Endothelial cell of umbilical vein (primary cell): ENCODE measurements at regions not wholly inside any gene's neighbourhood (a gene's known extent, or its start where the extent isn't known, plus 50 kb on each side); places are given as distances from the start of the nearest gene placed in this dataset.

Source experiments
- CTCF ChIP-seq, 2 donors: IDR thresholded peaks; 1 replicate in 1 of 2; 2 replicates in 1 of 2; pipeline ENCODE4 v1.5.1; 2011; ENCODE audit warnings: low read length in 2 of 2, mild to moderate bottlenecking in 2 of 2, moderate library complexity in 2 of 2, control low read depth in 1 of 2, inconsistent platforms in 1 of 2, low read depth in 1 of 2; ENCODE audit not compliant: insufficient read depth in 1 of 2; ENCODE audit errors: extremely low read depth in 1 of 2
- EZH2 ChIP-seq: IDR thresholded peaks from 2 replicates; pipeline ENCODE4 v1.6.1; 2012; ENCODE audit warnings: borderline replicate concordance, low read depth, mild to moderate bottlenecking, moderate library complexity, low read length, inconsistent platforms; ENCODE audit not compliant: severe bottlenecking
- FOS ChIP-seq: IDR thresholded peaks from 2 replicates; pipeline ENCODE4 v1.6.1; 2011; ENCODE audit warnings: mild to moderate bottlenecking, low read length, moderate library complexity, borderline replicate concordance; ENCODE audit not compliant: insufficient read depth
- GATA2 ChIP-seq: IDR thresholded peaks from 2 replicates; pipeline ENCODE4 v1.7.0; 2011; ENCODE audit warnings: low read depth, mild to moderate bottlenecking, moderate library complexity, mixed read lengths, low read length; ENCODE audit not compliant: insufficient read length, insufficient read depth
- JUN ChIP-seq: IDR thresholded peaks from 2 replicates; pipeline ENCODE4 v1.6.1; 2011; ENCODE audit warnings: borderline replicate concordance, low read depth; ENCODE audit not compliant: insufficient read length, insufficient read depth
- MAX ChIP-seq: IDR thresholded peaks from 2 replicates; pipeline ENCODE4 v1.6.1; 2011; ENCODE audit not compliant: insufficient read depth, insufficient read length
- MYC ChIP-seq: IDR thresholded peaks from one replicate; pipeline ENCODE4 v1.6.1; 2011; ENCODE audit warnings: mild to moderate bottlenecking, low read depth, low read length
- POLR2A ChIP-seq: IDR thresholded peaks from 2 replicates; pipeline ENCODE4 v1.6.1; 2012; ENCODE audit warnings: low read depth, mild to moderate bottlenecking, control low read depth, low read length
- POLR2AphosphoS5 ChIP-seq: IDR thresholded peaks from 2 replicates; pipeline ENCODE4 v1.6.1; 2012; ENCODE audit warnings: low read depth, mild to moderate bottlenecking, control low read depth, low read length, moderate library complexity; ENCODE audit not compliant: insufficient read depth

GRCh38 chr4:148857973-148858534 is 415.8 kb upstream of the NR3C2 start:
- TF ChIP-seq POLR2A: no peak
- no peak for TF ChIP-seq POLR2AphosphoS5
- TF ChIP-seq CTCF (IDR thresholded peaks at IDR 0.05; ENCODE audit: extremely low read depth in 1 of 2, insufficient read depth in 1 of 2, low read depth in 1 of 2, low read length in 2 of 2): no peak
- TF ChIP-seq EZH2: no peak
- no peak for TF ChIP-seq MAX
- TF ChIP-seq GATA2: no peak
- TF ChIP-seq JUN: no peak
- no peak for TF ChIP-seq FOS
- no peak for TF ChIP-seq MYC
